Esophagus (tissue), 2 donors: ENCODE measurements at regions not wholly inside any gene's neighbourhood (a gene's known extent, or its start where the extent isn't known, plus 50 kb on each side); places are given as distances from the start of the nearest gene placed in this dataset.

ENCODE experiments used
- H3K27ac ChIP-seq, 2 donors: one replicate each; pipeline ENCODE4 v1.5.1; 2013; ENCODE audit warnings: low read depth in 2 of 2, mild to moderate bottlenecking in 2 of 2, inconsistent platforms in 1 of 2, low read length in 1 of 2, moderate library complexity in 1 of 2
- H3K27me3 ChIP-seq, 2 donors: one replicate each; pipeline ENCODE4 v1.6.1; 2013; ENCODE audit warnings: low read length in 2 of 2, control low read depth in 1 of 2, mild to moderate bottlenecking in 1 of 2; ENCODE audit not compliant: insufficient read depth in 2 of 2, control insufficient read depth in 1 of 2
- H3K36me3 ChIP-seq, 2 donors: one replicate each; pipeline ENCODE4 v1.6.1; 2013; ENCODE audit warnings: low read length in 1 of 2; ENCODE audit not compliant: control insufficient read depth in 2 of 2, insufficient read depth in 2 of 2
- H3K4me1 ChIP-seq, 2 donors: one replicate each; pipeline ENCODE4 v1.6.1; 2013; ENCODE audit warnings: low read length in 1 of 2; ENCODE audit not compliant: control insufficient read depth in 2 of 2, insufficient read depth in 2 of 2
- H3K4me3 ChIP-seq, 2 donors: one replicate each; pipeline ENCODE4 v1.5.1; 2013; ENCODE audit warnings: low read length in 2 of 2, mild to moderate bottlenecking in 2 of 2, low read depth in 1 of 2, moderate library complexity in 1 of 2
- H3K9me3 ChIP-seq, 2 donors: one replicate each; pipeline ENCODE4 v1.6.1; 2013; ENCODE audit warnings: mild to moderate bottlenecking in 2 of 2, low read depth in 1 of 2, low read length in 1 of 2, moderate library complexity in 1 of 2; ENCODE audit not compliant: control insufficient read depth in 2 of 2, insufficient read depth in 1 of 2
- whole genome bisulfite sequencing, 2 donors: extraction: QIAGEN DNeasy Blood & Tissue Kit; methylation state at CpG; one replicate each; pipeline ENCODE4 v1.1.7; 2013; 5-methylcytosine and 5-hydroxymethylcytosine counted together
- donor health status: healthy with polysubstance abuse.
- donor health status: Bipolar disorder and iron deficiency.

DNA sequence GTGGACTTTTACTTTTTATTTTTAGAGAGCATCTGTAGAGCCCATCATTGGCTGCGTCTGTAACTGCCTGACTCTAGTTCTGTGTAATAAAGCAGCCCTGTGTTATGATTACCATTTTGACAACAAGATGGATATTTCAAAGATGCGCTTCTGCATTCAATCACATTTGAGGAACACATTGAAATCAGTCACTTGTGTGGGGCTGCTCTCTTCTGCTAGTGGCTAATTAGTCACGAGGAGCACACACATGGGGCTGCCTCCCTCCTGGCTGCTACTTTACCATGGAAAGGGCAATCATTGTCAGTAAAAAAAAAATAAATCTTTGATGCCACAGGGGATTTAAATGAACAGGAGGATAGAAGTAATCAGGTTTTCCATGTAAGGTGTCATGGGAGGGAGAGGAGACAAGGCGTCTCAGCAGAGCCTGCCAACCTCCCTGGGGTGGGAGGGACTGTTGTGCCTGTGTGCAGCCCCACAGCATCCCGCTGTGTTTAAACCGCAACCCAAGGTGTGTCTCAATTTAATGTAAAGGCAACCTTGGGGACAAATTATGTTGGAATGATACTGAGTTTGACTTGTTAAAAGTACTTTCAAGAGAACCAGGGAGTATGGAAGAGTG, 205.2 kb upstream of the COBL start:
- Histone ChIP-seq H3K27me3 (no peaks in the 10 kb centered on the region), H3K4me3 (no peak overlapping the region), H3K27ac (no peak overlapping the region), H3K36me3 (no peaks in the 10 kb centered on the region), H3K9me3 (no peaks in the 10 kb centered on the region), H3K4me1 (no peaks in the 10 kb centered on the region)
- WGBS, 2 donors: 74 to 80% methylated on average over 6 of the region's 6 CpGs

DNA sequence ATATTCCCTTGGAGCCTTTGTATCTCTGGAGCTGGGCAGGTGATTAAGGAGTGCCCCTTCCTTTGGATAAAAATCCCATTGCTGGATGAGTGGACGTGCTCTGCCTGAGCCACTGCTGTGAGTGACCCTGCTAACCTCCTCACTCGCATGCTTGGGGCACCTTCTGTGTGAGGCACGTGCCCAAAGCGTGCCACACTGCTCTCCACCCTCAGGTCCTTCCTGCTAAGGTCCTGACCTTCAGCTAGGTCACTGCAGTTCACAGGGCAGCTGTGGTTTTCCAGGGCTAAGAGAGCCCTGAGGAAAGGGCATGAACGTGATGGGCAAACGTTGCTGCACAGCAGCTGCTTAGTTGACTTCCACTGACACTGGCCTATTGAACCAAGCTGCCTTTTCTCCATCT, 204.4 kb upstream of the COBL start:
- Histone ChIP-seq H3K27ac (no peak overlapping the region), H3K36me3 (no peaks in the 10 kb centered on the region), H3K27me3 (no peaks in the 10 kb centered on the region), H3K4me3 (no peak overlapping the region), H3K9me3 (no peaks in the 10 kb centered on the region), H3K4me1 (no peaks in the 10 kb centered on the region)
- WGBS, 2 donors: 46 to 59% methylated on average over 6 of the region's 6 CpGs

DNA sequence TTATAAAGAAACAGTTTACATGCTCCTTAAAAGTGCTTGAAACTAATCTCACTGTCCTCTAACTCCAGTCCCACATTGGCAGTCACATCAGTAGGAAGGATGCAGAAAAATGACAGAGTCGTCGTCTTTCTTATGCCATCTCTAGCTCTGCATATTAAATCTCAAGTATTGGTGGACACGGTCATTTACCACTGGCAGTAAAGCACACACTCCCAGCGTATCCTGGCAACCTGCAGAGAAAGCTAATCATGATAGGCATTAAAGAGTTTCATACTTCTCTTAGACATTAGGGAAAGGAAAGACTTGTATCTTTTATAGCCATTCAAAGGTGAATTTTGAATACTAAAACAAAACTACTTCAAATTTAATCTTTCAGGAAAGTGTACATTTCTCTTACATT, 202.0 kb upstream of the COBL start:
- Histone ChIP-seq H3K27me3 (no peaks in the 10 kb centered on the region), H3K27ac (no peak overlapping the region), H3K4me1 (no peaks in the 10 kb centered on the region), H3K4me3 (no peak overlapping the region), H3K9me3 (no peaks in the 10 kb centered on the region), H3K36me3 (no peaks in the 10 kb centered on the region)
- 81 to 85% methylated on average over 4 of the region's 4 CpGs for WGBS, 2 donors

DNA sequence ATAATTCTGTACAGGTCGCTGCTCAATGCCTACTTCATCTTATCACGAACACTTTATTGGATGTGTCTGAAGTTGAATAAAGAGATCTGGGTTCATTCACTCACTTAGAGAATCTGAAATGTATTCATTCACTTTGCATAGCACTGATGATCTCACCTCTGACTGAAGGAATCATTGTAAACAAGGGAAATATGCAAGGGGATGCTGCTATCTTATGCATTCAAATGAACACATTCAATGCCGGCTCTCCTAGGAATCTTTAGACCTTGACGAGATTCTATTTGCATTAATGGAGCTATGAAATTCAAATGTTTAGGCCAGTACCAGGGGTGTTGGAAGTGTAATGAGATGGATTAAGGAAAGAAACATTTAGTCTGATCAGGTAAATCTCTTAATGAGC, 200.6 kb upstream of the COBL start:
- no peaks in the 10 kb centered on the region for H3K36me3 ChIP-seq
- H3K27ac ChIP-seq: no peak overlapping the region
- H3K9me3 ChIP-seq: no peaks in the 10 kb centered on the region
- no peaks in the 10 kb centered on the region for H3K27me3 ChIP-seq
- H3K4me1 ChIP-seq: no peaks in the 10 kb centered on the region
- H3K4me3 ChIP-seq: no peak overlapping the region
- WGBS, 2 donors: 68 to 71% methylated on average over 4 of the region's 4 CpGs

DNA sequence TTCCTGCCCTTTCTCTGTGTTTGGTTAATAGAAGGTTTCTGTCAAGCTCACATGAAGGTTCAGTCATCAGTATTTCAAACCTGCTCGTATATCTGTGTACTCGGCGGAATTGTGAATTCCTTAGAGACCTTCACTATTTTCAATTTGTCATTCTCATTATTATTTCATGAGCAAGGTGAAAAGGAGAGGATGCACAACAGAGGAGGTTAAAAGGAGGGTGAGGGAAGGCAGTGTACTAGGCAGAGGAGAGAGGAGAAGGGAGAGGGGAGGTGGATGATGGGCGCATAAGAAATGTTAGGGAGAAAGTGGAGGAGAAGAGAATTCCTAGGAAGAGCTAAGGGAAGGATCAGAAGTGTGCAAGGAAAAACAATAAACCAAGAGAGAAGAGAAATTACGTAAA, 185.0 kb upstream of the COBL start:
- no peaks in the 10 kb centered on the region for H3K9me3 ChIP-seq
- H3K27me3 ChIP-seq: no peaks in the 10 kb centered on the region
- H3K4me1 ChIP-seq: no peaks in the 10 kb centered on the region
- H3K36me3 ChIP-seq: no peaks in the 10 kb centered on the region
- no peak overlapping the region for H3K4me3 ChIP-seq
- no peak overlapping the region for H3K27ac ChIP-seq
- WGBS, 2 donors: 59 to 64% methylated on average over 5 of the region's 5 CpGs

DNA sequence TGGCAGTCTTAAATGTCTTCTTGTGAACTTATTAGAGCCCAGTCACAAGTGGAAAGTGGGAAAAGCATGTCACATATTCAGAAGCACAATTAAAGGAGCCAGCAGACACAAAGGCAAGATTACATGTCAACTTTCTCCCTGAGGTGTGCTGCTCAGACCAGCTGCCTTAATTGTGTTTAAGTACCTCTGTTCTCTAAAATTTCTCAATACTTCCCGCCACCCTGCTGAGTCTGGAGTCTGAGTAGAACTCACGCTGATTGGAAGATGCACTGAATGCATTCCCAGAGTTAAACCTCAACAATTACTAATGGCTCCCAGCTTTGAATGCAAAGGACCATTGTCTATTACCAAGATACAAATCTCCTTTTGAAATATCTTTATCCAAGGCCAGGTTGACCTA, 166.4 kb upstream of the COBL start:
- 84 to 87% methylated on average over 2 of the region's 2 CpGs for WGBS, 2 donors
- H3K27me3 ChIP-seq: no peaks in the 10 kb centered on the region

DNA sequence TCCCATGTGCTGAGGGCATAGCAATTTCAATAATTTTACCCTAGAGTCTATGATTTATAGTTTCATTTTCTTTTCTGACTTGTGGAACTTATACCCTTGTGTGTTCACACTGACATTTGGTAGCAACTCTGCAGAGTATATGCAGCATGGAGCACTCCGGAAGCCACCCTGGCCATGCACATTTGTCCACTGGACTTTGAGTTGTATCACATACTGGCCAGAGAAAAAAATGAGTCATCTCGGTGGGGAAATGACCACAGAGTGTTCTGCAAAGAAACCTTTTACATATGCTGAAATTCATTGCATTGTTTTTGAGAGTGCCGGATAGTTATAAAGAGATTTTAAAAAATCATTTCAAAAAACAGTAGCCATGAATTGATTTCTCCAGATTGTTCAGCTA, 164.8 kb upstream of the COBL start:
- Histone ChIP-seq H3K4me1 (no peaks in the 10 kb centered on the region), H3K9me3 (peaks cover 3 to 6% of the 10 kb centered on the region in 2 donors), H3K36me3 (no peaks in the 10 kb centered on the region), H3K4me3 (no peak overlapping the region), H3K27me3 (no peaks in the 10 kb centered on the region), H3K27ac (no peak overlapping the region)
- 84 to 87% methylated on average over 3 of the region's 3 CpGs for WGBS, 2 donors

More for the DNA sequence above, 166.4 kb upstream of the COBL start:
- H3K36me3 ChIP-seq: no peaks in the 10 kb centered on the region
- H3K4me1 ChIP-seq: no peaks in the 10 kb centered on the region
- no peak overlapping the region for H3K27ac ChIP-seq
- H3K9me3 ChIP-seq: no peaks in the 10 kb centered on the region
- H3K4me3 ChIP-seq: no peak overlapping the region

DNA sequence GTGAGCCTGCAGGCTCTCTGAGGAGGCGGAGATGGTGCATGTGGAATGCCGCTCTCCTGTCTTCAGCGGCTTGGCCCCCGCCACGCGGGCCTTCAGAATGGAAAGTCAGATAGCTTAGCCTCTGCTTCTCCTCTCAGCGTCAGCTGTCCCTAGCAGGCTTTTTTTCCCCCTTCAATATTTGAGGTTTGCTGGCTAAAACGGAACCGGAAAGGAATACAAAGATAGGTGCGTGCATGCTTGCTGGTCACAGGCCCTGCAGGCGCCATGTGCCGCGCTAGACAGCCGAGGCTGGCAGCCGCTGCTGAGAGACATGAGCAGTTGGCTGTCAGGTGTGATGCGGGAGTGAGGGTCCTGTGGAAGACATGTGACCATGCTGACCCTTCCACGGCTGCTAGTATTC, 161.2 kb upstream of the COBL start:
- Histone ChIP-seq H3K4me1 (no peaks in the 10 kb centered on the region), H3K36me3 (no peaks in the 10 kb centered on the region), H3K9me3 (peaks cover 3 to 8% of the 10 kb centered on the region in 2 donors), H3K27me3 (no peaks in the 10 kb centered on the region), H3K27ac (no peak overlapping the region), H3K4me3 (no peak overlapping the region)
- 94% methylated on average over 17 of the region's 17 CpGs for WGBS, 2 donors

DNA sequence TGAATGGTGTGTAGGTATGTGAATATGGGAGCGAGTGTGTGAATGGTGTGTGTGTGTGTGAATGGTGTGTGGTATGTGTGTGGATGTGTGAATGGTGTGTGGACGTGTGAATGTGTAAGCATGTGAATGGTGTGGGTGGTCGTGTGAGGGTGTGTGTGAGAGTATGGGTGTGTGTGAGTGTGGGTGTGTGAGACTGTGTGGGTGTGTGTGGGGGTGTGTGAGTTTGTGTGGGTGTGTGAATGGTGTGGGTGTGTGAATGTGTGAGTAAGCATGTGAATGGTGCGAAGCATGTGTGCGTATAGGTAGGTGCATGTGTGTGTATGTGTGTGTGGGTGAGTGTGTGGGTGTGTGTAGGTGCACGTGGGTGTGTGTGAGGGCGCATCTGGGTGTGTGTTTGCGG, 160.7 kb upstream of the COBL start:
- 84 to 89% methylated on average over 8 of the region's 8 CpGs for WGBS, 2 donors
- H3K9me3 ChIP-seq: peaks cover 3 to 8% of the 10 kb centered on the region in 2 donors

DNA sequence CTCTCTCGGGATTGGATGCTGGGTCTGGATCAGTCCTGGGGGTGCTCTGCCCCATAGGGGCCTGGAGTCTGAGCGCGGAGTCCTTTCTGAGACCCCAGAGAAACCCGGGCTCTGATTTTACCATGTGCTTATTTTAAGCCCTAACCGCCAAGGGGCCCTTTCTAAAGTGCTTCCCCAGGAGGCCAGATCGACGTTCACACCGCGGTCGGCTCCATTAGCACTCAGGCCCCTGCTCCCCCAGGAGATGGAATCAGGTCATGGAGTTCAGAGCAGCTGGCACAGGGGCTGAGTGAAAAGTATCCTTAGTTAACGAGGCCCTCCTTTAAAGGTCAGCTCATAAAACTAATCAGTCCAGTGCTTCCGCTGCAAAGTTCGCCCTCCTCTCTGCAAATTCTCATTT, 159.4 kb upstream of the COBL start:
- H3K4me3 ChIP-seq: no peak overlapping the region
- WGBS, 2 donors: 90 to 92% methylated on average over 13 of the region's 13 CpGs
- H3K4me1 ChIP-seq: peaks cover 2 to 5% of the 10 kb centered on the region in 2 donors
- peaks cover 3 to 10% of the 10 kb centered on the region in 2 donors for H3K9me3 ChIP-seq
- H3K36me3 ChIP-seq: no peaks in the 10 kb centered on the region
- no peak overlapping the region for H3K27ac ChIP-seq
- H3K27me3 ChIP-seq: no peaks in the 10 kb centered on the region

More for the DNA sequence above, 160.7 kb upstream of the COBL start:
- Histone ChIP-seq H3K4me1 (no peaks in the 10 kb centered on the region), H3K27ac (no peak overlapping the region), H3K27me3 (no peaks in the 10 kb centered on the region), H3K4me3 (no peak overlapping the region), H3K36me3 (no peaks in the 10 kb centered on the region)
